ENCODE measurements at regions not wholly inside any gene's neighbourhood (a gene's known extent, or its start where the extent isn't known, plus 50 kb on each side); places are given as distances from the start of the nearest gene placed in this dataset.

GRCh38 chr12:115750340-115750739 lies 527.2 kb downstream of the MED13L start:
- TF ChIP-seq RFX5 (IDR thresholded peaks at IDR 0.05; ENCODE audit: borderline replicate concordance, low read depth, low read length) = no peak
- no peak for TF ChIP-seq CTCF (IDR thresholded peaks at IDR 0.05; ENCODE audit: control extremely low read depth in 1 of 3, insufficient read depth in 1 of 3, low read depth in 1 of 3, low read length in 3 of 3)
- no peak for TF ChIP-seq MAX (IDR thresholded peaks at IDR 0.05)
- TF ChIP-seq ATF2 (IDR thresholded peaks at IDR 0.05; ENCODE audit: low read length) = no peak
- no peak for TF ChIP-seq SRF (IDR thresholded peaks at IDR 0.05; ENCODE audit: low read depth, low read length)
- no peak for TF ChIP-seq POLR2AphosphoS5 (IDR thresholded peaks at IDR 0.05; ENCODE audit: low read depth, low read length)
- TF ChIP-seq GABPA (IDR thresholded peaks at IDR 0.05; ENCODE audit: borderline replicate concordance, insufficient read depth, low read length) = no peak
- no peak for TF ChIP-seq ZNF274 (IDR thresholded peaks at IDR 0.05; ENCODE audit: borderline replicate concordance, extremely low read depth, low read length)
- no peak for TF ChIP-seq MAFK (IDR thresholded peaks at IDR 0.05; ENCODE audit: low read depth, low read length)
- no peak for TF ChIP-seq CHD2 (IDR thresholded peaks at IDR 0.05; ENCODE audit: low read length)
- TF ChIP-seq RAD21 (IDR thresholded peaks at IDR 0.05 in 1 of 2, conservative IDR thresholded peaks at IDR 0.05 in 1 of 2; ENCODE audit: low read depth in 2 of 2, low read length in 2 of 2) = no peak
- TF ChIP-seq POLR2A (IDR thresholded peaks at IDR 0.05; ENCODE audit: control extremely low read depth in 1 of 2, low read depth in 2 of 2, low read length in 2 of 2) = no peak
- TF ChIP-seq YY1 (IDR thresholded peaks at IDR 0.05; ENCODE audit: low read depth, low read length) = no peak
- no peak for TF ChIP-seq SUZ12 (IDR thresholded peaks at IDR 0.05; ENCODE audit: low read length)

Data from H1 (cell line).